Activated CD4-positive, alpha-beta T cell treated with anti-CD3 and anti-CD28 coated beads for 4 hours (primary cell): ENCODE measurements at regions not wholly inside any gene's neighbourhood (a gene's known extent, or its start where the extent isn't known, plus 50 kb on each side); places are given as distances from the start of the nearest gene placed in this dataset.

Experiments used
- DNase-seq, 2 donors: peaks; one replicate each; pipeline ENCODE4 v3.0.0-alpha.2; 2020

DNA sequence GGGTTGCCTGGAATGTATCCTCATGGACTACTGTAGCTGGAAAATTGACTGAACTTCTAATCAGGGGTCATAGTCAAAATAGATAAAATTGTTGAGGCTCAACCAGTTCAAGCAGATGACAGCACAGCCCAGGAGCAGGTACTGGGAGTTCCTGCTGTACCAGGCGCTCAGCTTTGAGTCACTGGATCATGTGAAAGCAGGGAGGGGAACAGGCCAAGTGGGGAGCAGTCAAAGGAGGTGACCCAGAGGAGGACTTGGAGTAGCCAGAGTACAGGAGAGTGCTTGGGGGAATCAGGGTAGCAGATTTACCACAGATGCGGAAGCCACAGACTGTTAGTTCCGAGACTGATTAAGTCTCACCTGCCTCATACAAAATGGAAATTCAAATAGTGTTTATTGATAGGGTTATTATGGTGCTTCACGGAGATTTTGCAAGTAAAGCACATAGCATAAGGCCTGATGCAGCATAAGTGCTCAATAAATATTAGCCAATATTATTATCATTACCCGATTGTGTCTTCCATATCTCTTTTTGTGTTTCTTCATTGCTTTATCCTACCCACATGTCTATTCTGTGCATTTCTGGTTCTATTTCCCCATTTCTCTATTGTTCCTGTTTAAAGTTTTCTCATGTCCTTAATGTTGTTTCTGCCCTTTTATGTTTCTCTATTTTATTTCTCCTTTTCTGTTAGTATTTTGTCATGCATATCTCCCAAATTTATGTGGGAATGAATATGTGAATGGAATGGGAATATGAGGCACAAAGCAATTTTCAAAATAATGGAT is 369.2 kb upstream of the MCTP2 start:
- no peak for DNase-seq

DNA sequence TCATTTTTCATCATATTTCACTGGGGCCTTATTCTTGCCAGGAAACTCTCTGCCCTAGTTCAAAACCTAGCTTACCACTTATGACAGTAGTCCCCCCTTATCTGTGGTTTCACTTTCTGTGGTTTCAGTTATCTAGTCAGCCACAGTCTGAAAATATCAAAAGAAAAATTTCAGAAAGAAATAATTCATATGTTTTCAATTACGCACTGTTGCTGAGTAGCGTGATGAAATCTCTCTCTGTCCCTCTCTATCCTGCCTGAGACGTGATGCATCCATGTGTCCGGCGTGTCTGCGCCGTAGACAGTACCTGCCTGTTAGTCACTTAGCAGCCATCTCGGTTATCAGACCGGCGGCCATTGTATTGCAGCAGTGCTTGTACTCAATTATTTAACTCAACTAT is 369.9 kb upstream of the MCTP2 start:
- no peak for DNase-seq

GRCh38 chr15:93860701-93861100 is 370.7 kb upstream of the MCTP2 start:
- DNase-seq: no peak

DNA sequence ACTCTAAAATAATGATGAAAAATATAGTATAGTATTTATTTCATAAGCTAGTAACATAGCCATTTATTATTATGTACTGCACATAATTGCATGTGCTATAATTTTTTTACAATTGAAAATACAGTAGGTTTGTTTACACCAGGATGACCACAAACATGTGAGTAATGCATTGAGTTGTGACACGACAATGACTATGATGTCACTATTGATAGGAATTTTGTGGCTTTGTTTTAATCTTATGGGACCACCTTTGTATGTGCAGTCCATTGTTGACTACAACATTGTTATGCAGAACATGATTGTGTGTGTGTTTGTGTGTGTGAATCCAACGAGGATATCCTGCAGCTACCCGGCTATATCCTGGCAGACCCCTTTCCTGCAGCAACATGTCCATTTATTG is 372.2 kb upstream of the MCTP2 start:
- no peak for DNase-seq

DNA sequence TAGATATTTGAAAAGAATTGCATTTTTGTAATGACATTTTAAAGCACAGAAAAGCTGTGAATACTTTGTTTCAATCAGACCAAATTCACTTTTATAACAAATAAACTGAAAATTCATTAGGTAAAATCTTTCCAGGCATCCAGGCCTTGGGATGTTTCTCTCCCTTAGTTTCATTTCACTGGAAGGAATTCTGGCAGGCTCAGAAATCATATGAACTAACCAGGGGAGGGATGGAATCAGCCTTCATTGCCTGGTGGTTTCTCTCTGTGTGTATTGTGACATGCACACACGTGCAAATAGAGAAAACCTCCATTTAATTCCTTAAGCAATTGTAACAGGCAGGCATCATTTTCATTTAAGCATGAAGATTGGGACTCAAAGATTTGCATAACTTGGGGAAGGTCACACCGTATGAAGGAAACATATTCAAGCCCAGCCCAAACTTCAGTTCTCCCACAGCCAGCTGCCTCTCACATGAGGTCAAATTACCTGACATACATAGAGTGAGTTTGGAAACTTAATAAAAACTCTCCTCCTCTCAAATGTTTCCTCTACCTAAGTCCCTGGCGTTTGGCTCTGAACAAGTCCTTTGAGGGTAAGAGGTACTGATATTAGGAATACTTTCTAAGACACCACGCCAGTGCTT is 376.1 kb upstream of the MCTP2 start:
- DNase-seq: no peak

DNA sequence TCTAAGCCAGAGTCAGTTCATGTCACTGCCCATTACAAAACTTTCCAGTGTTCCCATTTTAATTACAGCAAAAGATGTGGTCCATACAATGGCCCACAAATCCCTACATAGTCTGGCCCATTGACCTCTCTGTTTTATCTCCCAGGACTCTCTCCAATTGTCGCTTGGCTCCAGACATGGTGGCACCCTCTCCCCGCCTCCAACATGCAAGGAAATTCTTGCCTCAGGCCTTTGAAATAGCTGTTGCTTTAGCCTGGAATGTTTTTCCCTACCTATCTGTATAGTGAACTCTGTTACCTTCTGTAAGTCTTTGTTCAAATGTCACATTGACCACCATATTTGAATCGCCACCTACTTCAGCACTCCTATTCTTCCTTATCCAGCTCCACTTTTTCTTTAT is 377.3 kb upstream of the MCTP2 start:
- DNase-seq: no peak

- no peak for DNase-seq
Measured at GRCh38 chr15:93852761-93853160, 378.6 kb upstream of the MCTP2 start.

GRCh38 chr15:93848490-93848889 is 382.9 kb upstream of the MCTP2 start:
- no peak for DNase-seq

- no peak for DNase-seq
Measured at GRCh38 chr15:93848076-93848475, 383.3 kb upstream of the MCTP2 start.

- no peak for DNase-seq
Measured at GRCh38 chr15:93846148-93846547, 385.2 kb upstream of the MCTP2 start.

DNA sequence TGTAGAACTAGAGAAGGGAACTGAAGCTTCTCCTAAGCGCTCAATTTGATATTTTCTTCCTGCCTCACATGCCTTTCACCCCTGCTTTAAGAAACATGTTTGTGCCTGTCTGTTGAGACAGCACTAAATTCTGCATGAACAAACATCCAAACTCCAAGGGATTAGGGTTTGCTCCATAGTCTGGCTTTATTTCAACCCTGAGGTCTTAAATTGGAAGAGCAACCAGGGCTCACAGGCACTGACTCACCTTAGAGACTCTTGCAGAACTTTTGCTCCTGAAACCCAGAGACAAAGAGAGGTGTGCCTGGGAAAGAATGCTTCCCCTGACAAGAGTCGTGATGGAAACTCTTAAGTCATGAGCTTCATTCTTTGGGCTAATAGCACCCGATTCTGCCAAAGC is 393.9 kb upstream of the MCTP2 start:
- DNase-seq: no peak

GRCh38 chr15:93835344-93835743 is 396.0 kb upstream of the MCTP2 start:
- DNase-seq: no peak

- DNase-seq: no peak
Measured at GRCh38 chr15:93831641-93832040, 399.7 kb upstream of the MCTP2 start.

DNA sequence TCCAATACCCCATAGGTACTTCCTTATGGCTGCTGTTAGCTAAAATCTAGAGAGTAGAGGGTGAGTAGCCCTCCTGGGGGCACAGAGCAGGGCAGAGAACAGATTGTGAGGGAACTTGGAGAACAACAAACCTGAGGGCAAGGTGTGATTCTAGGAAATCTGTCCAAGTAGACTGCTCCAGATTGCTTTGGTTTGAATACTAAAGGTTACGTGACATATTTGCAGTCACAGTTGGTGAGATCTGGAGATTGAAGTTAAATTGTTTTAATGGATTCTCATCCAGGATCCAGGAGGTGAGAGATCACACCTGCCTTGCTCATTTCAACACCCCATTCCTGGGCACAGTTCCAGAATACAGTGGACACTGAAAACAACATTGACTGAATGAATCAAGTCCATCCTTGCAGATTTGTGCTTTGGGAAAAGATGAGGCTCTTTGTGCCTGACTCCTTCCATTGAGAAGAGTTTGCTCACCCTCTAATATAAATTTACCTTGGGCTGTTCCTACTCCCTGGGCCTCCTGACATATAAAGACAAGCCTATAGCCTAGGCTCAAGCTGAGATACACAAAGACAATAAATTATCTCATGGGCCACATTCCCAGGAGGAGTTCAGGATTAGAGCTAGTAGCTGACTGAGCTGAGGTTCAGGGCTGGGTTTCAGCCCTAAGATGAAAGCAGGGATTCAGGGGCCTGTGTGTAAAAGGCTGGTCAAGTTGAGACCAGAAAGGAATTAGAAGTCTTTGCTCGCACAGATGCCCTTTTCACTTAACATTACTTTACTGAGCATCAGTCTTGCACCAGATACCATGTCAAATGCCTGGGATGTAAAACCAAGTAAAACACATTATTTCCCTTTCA is 400.9 kb upstream of the MCTP2 start:
- DNase-seq: no peak

DNA sequence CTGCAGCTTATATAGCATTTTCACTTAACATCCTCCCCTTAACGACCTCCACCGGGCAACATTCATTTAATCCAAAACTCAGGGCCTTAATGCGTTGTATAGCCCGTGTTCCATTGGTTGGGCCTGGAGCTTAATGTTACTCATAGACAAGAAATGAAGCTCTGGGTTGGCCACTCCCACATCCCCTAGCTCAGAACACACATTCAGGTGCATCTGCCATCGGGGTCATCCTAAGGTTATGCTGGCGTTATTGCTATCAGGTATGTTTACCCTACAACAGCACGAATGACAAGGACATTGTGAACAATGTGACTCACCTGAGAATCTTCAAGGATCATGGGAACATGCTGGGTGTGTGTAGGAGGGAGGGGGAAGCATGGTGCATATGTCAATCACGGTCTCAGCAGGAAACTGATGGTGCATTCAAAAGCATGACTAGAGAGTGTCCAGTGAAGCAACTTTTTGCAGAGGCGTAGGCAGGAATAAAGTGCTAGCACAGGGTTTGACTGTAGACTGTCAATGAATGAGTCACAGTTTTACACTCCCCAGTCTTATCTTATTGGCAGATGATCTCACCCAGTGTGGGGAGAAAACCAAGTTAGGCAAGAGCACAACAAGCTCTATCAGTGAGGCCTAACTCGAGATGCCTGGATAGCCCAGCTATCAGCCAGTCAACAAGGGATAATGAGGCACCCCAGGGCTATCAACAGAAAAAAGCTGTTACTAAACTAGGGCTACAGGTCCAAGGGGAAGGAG is 402.1 kb upstream of the MCTP2 start:
- no peak for DNase-seq

DNA sequence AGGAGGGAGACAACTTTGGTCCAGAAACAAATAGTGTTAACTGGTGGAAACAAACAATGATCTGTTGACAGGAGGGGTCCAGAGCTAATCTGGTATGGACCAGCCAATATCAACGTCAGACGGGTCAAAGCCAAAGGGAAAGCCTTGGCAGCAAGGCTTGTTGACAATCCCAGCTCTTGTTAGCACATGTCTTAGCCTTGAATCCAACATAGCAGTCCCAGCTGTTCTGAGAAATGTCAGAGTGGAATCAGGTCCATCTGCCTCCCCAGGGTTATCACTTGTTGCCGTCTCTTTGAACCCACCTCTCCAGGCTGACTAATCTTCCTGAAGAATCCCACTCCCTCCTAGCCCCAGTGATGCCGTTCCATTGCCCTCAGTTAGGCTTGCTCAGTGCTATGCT is 404.6 kb upstream of the MCTP2 start:
- no peak for DNase-seq

GRCh38 chr15:93826293-93826692 is 405.1 kb upstream of the MCTP2 start:
- DNase-seq: no peak

DNA sequence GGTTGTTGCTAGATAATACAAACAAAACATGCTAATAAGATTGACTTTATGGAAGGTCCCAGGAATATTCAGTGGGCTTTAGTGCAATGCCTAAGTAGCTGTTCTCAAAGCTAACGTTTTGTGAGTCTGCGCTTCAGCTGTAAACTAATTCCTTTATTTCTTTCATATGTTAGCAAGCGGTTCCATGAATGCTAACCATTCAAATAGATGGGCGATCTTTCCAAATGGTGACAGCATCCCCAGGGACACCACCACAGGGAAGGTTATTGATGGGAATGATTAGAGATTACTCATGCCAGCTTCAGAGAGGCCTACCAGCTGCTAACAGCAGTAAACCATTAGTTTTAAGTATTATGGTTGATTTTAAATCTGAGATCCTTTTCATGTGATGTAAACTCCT is 405.7 kb upstream of the MCTP2 start:
- DNase-seq: no peak

DNA sequence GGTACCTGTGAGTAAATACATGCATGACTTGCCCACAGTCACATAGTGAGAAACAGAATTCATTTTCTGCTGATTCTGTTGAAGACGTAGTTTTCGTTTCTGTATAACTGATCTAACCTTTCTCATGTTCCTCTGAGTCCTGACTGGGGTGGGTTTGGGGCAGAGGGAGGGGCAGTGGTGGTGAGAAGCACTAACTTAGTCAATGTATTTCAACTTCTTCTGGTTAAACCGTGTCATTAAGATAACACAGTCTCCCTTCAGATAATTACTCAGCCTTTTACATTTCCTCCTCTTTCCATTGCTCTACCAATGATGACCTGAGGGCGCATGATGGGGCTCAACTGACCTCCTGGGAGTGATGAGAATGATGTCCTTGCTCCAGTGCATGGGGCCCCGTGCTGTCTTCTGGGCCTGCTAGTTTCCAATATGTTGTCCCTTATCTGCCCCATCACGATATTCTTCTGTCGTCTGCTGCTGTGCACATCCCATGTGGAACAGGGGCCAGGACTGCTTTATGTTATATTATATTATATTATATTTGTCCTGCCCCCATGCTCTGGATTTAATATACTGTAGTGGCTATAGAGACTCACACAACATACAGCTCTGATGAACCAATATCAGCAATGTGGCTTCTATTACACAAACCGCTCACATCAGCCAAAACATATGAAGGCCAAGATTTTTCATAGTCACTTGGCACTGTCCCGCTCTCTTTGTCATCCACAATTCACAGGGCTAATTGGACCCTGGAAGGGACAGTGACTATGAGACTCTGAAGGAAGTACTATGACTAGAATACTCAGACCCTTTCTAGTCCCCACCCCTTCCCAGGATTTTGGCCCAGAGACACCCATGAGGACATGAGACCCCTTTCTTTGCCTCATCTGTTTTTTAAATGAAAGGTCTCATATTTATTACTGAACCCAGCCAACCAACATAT is 407.1 kb upstream of the MCTP2 start:
- no peak for DNase-seq

DNA sequence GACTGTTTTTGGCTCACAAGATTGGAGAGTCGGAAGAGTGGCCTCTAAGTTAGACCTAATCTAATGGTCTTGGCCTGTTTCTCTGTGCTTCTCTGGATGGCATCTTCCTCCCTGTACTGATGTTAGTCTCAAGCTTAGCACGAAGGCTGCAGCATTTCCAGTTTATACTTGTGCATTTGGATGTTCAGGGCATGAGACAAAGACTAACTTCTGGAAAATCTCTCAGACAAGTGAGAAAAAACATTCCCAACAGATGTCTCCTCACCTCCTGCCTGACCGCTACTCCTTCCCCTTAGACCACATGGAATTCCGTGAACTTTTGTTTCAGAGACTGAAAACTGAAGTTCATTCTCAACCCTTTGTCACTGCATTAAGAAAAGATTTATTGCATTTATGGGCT is 410.8 kb upstream of the MCTP2 start:
- no peak for DNase-seq

DNA sequence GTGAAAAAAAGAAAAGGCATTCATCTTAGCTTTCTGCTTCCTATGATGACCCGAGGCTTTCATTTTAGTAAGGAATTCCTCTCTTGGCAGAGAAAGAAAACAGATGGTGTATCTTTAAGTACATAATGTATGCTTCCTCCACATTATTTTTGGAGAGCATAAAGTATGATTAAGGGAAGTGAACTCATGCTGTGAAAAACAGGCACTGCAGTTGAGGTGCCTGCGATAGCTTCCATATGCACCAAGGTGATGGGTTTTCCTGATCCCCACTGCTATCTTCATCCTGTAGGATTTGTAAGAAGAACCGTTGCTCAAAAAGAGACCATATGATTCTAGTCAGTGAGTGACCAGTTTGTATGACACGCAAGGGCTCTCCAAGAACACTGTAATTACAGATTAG is 411.5 kb upstream of the MCTP2 start:
- no peak for DNase-seq

DNA sequence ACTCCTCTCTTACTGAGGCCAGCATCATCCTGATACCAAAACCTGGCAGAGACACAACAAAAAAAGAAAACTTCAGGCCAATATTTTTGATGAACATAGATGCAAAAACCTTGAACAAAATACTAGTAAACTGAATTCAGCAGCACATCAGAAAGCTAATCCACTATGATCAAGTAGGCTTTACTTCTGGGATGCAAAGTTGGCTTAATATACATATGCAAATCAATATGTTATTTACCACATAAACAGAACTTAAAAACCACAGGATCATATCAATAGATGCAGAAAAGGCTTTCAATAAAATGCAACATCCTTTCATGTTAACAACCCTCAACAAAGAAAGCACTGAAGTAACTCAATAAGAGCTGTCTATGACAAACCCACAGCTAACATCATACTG is 414.5 kb upstream of the MCTP2 start:
- no peak for DNase-seq
